Epidermal melanocyte (primary cell): ENCODE measurements at regions not wholly inside any gene's neighbourhood (a gene's known extent, or its start where the extent isn't known, plus 50 kb on each side); places are given as distances from the start of the nearest gene placed in this dataset.

ENCODE experiments used
- DNase-seq: peaks from one replicate; pipeline ENCODE4 v3.0.0; 2011; ENCODE audit warnings: low spot score; ENCODE audit not compliant: insufficient read length

DNA sequence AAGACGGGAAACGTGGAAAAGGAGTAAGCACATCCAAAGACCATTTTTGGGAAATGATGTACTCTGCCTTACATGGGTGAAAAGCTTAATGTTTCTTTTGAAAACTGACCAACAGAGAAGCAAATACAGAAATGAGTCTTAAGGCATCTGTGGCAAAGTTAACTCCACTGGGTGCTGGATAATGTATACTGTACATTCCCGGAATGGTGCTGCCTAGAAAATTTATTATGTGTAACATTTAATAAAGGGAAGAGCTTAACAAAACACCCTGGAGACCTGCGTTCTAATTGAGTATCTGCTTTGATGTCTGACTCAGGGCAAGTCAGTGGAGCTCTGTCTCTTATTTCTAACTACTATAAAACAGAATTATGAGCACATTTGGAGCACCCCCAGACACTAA, 230.2 kb downstream of the MID1 start:
- no peak for DNase-seq

DNA sequence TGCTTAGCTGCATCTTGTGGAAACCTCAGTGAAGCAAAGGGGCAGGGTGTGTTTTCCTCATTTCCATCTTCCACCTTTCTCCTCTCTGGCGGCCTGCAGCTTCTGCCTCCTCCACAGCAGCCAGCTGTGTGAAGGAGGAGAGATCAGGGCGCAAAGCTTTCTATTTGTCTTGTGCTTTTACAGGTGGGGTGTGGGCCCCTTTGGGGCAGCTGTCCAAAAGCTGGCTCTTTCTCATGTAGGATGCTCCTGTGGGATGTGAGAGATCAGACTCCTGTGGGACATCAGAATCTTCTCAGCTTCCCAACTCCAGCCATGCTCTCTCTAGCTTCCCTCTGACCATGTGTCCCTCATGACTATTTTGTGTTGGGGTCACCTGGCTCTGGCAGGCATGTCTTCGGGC, 227.1 kb downstream of the MID1 start:
- no peak for DNase-seq

DNA sequence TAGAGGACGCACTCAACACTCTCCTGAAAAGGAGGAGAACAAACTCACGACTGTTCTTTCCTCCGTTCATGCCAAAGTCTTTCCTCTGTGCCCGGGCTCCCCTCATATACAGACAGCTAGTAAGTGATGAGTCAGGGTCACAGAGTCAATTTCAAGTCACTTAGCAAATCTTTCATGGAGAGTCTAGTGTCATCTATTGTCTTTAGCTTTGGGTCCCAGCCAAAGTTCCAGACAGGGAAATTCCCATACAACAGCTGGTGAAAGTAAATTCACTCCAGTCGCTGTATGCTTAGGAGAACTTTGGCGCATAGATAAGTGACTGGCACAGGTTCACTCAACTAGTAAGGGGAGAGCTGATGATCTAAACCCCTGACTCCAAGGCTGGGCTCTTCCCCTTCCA, 226.5 kb downstream of the MID1 start:
- DNase-seq: no peak

DNA sequence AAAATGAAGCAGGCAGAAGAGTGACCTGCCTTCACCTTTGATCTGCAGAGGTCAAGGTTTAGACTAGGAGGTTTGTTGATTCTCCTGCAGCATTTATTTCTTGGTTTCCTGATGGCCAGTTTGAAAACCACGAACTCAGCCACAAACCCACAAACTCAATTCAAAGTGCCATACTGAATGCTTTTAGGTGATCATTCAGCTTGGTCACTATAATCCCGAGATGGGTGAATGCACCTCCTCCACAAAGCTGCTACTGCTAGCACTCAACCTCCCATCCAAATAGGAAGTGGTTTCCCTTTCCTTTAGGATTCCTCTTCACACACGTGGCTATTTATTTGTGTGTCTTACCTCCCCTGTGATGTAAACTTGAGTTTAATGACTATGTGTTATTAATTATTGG, 225.2 kb downstream of the MID1 start:
- DNase-seq: no peak
